ENCODE measurements at regions not wholly inside any gene's neighbourhood (a gene's known extent, or its start where the extent isn't known, plus 50 kb on each side); places are given as distances from the start of the nearest gene placed in this dataset.

DNA sequence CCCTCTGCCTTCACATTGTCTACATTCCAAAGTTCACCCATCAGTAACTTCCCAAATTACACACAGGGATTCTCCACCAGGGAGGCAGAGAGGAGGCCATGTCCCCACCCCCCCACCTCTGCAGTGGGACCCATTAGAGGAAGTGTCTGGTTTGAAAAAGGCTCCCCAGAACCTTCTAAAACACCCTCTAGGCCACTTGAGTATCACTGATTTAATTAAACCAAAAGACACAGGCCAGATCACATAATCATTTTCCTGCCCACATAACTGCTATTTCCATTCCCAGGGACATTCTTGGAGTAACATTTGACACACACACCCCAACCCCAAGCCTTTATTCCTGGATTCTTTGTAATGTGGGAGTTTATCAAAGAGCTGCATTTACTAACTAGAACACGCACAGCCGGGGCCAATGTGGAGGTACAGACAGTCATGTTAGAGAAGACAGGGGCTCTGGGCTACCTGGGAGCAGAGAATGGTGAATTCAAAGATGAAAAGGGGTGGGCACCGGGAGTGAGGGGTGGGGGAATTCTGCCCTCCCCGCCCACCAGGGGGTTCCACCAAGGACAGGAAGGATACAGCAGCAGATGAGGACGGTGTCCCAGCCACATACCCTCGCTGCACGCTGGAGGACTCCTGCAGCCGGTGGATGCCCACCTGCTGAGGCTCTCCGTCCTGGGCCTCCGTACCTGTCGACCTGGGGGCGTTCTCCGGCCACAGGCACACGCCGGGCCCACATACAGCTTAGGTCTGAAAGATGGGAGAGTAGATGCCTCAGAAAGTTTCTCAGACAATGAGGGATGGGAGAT lies 201.4 kb upstream of the CTNNB1 start:
- no peak for DNase-seq

DNA sequence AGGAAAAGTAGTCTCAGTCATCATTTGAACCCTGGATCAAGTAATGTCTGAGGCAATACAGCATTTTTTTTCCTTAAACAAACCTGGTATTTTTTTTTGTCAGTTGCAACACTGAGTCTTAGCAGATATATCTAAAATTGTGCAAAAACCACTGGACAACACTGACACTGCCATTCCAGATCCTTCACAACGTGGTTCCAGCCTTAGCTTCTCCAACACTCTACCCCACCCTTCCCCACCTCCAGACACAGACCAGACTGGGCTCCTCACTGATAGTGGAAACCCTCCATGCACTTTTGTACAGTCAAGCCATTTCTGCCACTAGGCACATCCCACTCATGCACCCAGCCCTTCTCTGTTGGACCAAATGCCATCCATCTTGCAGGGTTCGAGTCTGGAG lies 199.6 kb upstream of the CTNNB1 start:
- no peak for DNase-seq

GRCh38 chr3:41000471-41000870 lies 198.8 kb upstream of the CTNNB1 start:
- DNase-seq, result no peak

GRCh38 chr3:41001556-41001955 lies 197.7 kb upstream of the CTNNB1 start:
- no peak for DNase-seq

DNA sequence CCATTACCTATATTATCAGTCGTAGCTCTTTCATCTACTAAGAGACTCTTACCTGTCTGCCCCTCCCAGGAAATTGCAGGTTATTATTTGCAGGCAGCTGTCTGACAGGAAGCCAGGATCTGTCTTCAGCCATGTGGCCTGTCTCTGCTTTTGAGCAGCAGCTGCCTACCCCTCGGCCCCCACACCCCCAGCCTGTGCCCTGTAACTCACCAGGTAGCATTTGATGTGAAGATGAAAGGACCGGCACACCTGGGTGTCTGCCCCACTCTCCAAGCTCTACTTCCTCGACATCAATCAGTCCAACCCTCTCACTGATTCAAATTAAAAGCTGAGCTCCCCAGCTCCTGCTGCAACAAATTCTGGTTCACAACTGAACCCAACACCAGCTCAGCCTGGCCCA lies 197.2 kb upstream of the CTNNB1 start:
- DNase-seq, result peak; percentile 29

- no peak for DNase-seq
Measured at GRCh38 chr3:41007399-41007798, 191.9 kb upstream of the CTNNB1 start.

DNA sequence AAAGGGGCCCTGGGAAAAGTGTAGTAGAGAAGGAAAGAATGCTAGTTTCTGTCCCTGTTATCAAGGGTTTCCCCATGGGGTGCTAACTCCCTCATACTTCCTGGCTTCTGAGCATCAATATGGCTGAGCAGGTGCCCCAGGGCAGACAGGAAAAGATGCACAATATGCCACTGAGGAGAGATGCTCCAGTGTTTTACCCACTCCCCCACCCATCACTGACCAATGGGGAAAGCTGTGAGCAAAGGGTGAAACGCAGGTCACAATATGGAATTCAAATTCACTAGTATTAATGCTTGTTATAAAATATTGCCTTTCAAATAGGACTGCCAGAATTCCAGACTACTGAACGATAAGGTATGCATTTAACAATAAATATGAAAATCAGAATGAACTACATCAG lies 187.5 kb upstream of the CTNNB1 start:
- DNase-seq, result no peak

GRCh38 chr3:41018855-41019254 lies 180.4 kb upstream of the CTNNB1 start:
- no peak for DNase-seq

DNA sequence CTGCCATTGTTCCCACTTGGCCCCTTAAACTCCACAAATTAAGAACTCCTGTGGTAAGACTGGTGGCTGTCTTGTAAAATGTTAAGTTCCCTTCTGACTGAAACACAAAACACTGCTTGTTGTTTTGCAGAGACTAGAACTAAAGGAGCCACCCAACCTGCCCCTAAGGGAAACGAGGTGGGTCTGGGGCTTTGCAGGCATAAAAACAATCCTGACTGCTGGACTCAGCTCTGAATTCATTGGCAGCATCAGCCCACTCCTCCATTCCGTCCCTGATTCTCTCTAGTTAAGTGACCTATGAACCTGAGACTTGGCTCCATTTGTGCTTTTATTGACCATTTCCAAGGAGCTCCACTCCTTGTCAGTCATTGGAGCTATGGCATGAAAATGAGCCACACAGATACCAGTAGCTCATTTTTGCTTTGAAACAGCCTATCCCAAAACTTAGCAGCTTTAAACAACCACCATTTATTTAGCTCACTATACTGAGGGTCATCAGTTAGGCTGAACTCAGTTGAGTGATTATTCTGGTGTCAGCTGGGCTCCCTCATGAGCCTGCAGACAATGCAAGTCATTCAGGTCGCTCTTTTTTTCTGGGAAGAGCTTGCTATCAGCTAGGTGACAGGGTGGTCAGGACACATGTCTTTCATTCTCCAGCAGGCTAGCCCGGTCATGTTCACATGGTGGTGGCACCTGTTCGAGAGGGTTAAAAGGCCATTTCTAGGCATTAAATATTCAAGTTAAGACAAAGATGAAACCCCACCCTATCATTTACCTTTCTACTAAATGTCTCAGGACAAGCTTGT lies 175.1 kb upstream of the CTNNB1 start:
- no peak for DNase-seq

DNA sequence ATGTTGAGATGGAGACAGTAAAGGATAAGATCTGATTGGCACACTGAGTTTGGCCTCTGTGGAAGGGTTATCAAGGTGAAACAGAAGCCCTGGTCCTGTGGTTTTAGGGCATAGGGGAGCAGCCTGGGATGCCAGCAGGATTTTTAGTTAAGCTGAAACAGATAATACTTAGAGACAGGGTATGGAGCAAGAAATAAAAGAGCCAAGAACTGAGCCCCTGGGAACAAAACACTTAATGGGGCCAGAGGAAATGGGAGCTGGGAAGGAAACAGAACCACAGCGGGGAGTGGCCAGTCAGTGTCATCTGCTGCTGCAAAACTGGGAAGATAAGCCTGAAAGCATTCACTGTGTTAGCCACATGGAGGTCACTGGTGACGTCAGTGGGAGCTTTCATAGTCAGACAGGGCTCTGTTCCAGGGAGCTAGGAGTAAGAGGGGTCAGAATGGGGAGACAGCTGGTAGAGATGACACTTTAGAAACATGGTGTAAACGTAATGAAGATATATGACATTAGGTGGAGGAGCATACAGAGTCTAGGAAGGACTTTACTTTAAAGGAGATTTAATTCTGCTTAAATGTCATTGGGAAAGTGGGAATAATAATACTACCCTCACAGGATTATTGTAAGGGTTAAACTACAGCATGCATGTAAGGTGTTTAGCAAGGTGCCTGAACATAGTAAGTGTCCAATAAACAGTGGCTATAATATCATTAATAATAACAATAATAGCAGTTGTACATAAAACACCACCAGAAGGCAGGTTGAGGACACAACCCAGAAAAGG lies 172.7 kb upstream of the CTNNB1 start:
- DNase-seq, result no peak

GRCh38 chr3:41029356-41029755 lies 169.9 kb upstream of the CTNNB1 start:
- no peak for DNase-seq

DNA sequence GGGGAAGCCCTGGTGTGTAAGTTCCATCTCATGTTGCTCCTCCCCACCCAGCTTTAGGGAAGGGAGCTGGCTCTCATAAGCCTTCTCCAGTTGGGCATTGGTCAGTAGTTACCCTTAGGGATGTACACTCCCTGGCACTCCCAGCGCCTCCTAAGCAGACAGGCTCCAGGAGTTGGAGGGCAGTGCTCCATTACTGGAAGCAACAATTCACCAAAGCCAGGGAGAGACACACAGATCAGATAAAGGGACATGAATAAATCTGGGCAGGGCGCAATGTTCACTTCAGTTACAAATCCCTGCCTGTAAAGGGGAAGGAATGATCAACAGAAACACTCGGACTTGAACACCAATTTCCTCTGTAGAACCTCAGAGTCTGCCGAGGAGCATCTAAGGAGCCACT lies 169.1 kb upstream of the CTNNB1 start:
- no peak for DNase-seq

- DNase-seq, result no peak
Measured at GRCh38 chr3:41031401-41031800, 167.9 kb upstream of the CTNNB1 start.

DNA sequence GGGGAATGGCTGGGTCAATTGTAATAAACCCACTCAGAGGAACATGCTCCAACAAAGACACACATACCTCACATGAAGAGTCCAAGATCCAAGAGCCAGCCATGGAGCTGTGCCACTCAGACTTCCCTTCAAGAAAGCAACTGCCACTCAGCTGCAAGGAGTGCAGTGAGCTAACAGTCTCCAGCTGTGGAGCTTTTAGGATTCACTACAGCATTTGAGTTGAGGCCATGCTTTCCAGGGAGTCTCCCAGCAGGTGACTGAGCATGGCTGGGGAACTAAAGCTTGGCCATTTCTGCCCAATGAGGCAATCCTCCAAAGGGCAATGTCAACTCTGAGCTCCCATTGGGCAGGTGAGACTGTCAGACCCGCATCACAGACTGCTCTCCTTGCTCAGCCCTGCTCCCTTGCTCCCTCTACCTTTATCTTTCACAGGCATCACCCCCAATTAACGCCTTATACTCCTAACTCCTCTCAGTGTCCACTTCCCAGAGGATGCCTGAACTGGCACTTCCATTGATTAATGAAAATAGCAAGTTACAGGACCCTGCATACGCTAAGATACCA lies 165.3 kb upstream of the CTNNB1 start:
- DNase-seq, result no peak

DNA sequence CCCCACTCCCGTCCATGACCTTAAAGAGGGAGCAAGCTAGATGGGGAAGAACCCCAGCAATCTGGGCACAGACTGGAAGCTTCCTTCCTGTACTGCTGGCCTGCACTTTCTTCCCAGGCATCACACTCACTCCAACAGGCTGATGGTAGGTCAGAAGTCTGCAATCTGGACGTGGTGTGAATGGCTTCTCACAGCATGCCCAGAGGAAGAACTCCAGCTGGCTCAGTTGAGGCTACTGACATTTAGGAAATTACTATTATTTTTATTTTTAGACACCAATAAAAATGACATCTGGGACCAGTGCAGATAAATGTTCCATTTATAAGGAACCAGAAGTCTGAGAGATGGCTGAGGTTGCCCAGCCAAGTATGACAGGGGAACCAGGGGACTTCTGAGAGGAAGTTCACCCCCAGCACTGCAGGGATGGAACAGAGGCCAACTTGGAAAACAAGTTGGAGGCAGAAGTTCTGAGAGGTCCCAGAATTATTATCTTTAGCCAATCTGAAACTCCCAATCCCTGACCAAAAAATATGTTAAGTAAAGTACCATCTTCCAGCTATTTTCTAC lies 163.8 kb upstream of the CTNNB1 start:
- DNase-seq, result no peak

GRCh38 chr3:41037651-41038334 lies 161.5 kb upstream of the CTNNB1 start:
- no peak for DNase-seq

GRCh38 chr3:41040256-41040655 lies 159.0 kb upstream of the CTNNB1 start:
- DNase-seq, result no peak

DNA sequence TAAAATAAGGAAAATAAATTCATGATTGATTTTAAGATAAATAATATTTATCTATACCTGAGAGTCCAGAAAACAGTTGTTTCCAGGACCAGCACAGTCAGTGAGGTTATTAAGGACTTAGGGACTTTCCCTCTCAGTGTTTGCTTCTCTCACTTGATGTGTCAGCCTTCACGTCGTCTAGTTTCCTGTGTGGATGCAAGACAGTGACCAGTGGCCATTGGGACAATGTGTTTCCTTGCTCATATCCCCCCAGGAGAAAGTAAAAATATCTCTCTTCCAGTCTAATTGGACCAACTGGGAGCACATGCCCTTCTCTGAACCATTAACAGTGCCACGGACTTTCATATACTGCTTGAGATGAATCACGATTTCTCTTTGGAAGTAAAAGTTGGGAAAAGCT lies 157.8 kb upstream of the CTNNB1 start:
- DNase-seq, result no peak

DNA sequence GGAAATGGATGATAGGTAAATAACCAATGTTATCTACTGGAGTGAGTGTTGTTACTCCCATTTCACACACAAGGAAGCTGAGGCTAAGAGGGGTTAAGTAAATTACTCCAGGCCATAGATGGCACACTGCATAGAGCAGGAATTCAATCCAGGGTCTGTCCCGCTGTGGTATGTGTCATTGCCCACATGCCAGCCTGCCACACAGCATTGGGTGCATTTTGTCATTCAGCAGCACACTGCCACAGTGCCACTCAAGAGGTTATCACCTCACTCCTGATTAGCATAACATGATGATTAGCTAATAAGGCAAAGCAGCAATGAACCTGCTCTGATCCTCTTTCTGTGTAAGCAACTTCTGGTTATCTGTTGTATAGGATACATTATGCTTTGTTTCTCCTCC lies 157.4 kb upstream of the CTNNB1 start:
- DNase-seq, result no peak

DNA sequence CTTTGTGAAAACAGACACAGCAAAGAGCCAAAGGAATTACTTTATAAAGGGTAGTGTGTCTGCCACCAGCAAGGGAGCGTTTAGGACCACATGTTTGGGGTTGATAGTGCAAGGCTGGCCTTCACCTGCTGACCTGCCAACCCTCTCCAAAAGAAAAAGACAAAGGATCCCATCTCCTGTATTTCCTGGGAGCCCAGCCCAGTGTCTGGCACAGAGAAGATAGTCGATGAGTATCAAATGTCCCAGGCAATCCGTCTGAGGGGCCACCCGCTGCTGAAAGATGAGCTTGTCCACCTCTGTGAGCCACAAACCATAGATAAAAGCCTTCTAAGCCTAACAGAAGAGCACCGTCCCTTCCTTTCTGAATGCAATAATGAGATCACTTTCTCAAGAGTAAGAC lies 154.8 kb upstream of the CTNNB1 start:
- no peak for DNase-seq

DNA sequence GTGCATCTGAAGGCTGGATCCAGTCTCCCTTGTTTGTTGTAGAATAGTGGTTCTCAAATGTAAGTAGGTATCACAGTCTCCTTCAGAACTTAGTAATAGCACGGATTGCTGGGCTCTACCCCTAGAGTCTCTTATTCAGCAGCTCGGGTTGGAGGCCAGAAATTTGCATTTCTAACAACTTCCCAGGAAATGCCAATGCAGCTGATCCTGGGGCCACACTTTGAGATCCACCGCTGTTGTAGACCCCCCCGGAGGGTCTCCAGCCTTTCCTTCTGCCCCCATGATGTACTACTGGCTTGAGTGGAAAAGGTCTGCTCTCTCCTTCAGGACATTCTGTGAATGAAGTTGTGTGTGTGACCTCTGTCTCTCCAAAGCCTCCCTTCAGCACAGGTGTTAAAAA lies 153.8 kb upstream of the CTNNB1 start:
- no peak for DNase-seq

- DNase-seq, result no peak
Measured at GRCh38 chr3:41050144-41050543, 149.2 kb upstream of the CTNNB1 start.

Data from NCI-H1105 (cell line).